ENCODE measurements at regions not wholly inside any gene's neighbourhood (a gene's known extent, or its start where the extent isn't known, plus 50 kb on each side); places are given as distances from the start of the nearest gene placed in this dataset.

- no peak for DNase-seq (ENCODE audit: low spot score)
These were observed 441.6 kb upstream of the SALL1 start for GRCh38 chr16:51592535-51593300.

GRCh38 chr16:51592001-51592501 is 441.0 kb upstream of the SALL1 start:
- DNase-seq (ENCODE audit: low spot score), result no peak

- DNase-seq (ENCODE audit: low spot score), result no peak
These were observed 440.4 kb upstream of the SALL1 start for GRCh38 chr16:51591480-51591879.

GRCh38 chr16:51579652-51580360 is 428.7 kb upstream of the SALL1 start:
- no peak for DNase-seq (ENCODE audit: low spot score)

GRCh38 chr16:51577621-51578303 is 426.7 kb upstream of the SALL1 start:
- no peak for DNase-seq (ENCODE audit: low spot score)

GRCh38 chr16:51576498-51577195 is 425.6 kb upstream of the SALL1 start:
- no peak for DNase-seq (ENCODE audit: low spot score)

GRCh38 chr16:51573191-51573590 is 422.1 kb upstream of the SALL1 start:
- DNase-seq (ENCODE audit: low spot score), result peak; percentile 39

GRCh38 chr16:51569203-51569931 is 418.3 kb upstream of the SALL1 start:
- DNase-seq (ENCODE audit: low spot score), result peak; percentile 43

GRCh38 chr16:51567911-51568310 is 416.8 kb upstream of the SALL1 start:
- no peak for DNase-seq (ENCODE audit: low spot score)

- DNase-seq (ENCODE audit: low spot score), result no peak
These were observed 414.1 kb upstream of the SALL1 start for GRCh38 chr16:51565184-51565583.

GRCh38 chr16:51562891-51563290 is 411.8 kb upstream of the SALL1 start:
- no peak for DNase-seq (ENCODE audit: low spot score)

- DNase-seq (ENCODE audit: low spot score), result no peak
These were observed 408.8 kb upstream of the SALL1 start for GRCh38 chr16:51559901-51560300.

GRCh38 chr16:51557670-51558069 is 406.6 kb upstream of the SALL1 start:
- no peak for DNase-seq (ENCODE audit: low spot score)

GRCh38 chr16:51556694-51557340 is 405.7 kb upstream of the SALL1 start:
- no peak for DNase-seq (ENCODE audit: low spot score)

- DNase-seq (ENCODE audit: low spot score), result peak; percentile 25
These were observed 402.8 kb upstream of the SALL1 start for GRCh38 chr16:51553910-51554309.

- no peak for DNase-seq (ENCODE audit: low spot score)
These were observed 402.2 kb upstream of the SALL1 start for GRCh38 chr16:51553314-51553713.

- no peak for DNase-seq (ENCODE audit: low spot score)
These were observed 399.8 kb upstream of the SALL1 start for GRCh38 chr16:51550800-51551347.

- no peak for DNase-seq (ENCODE audit: low spot score)
These were observed 398.8 kb upstream of the SALL1 start for GRCh38 chr16:51549836-51550235.

GRCh38 chr16:51545951-51546350 is 394.9 kb upstream of the SALL1 start:
- DNase-seq (ENCODE audit: low spot score), result no peak

- DNase-seq (ENCODE audit: low spot score), result no peak
These were observed 393.9 kb upstream of the SALL1 start for GRCh38 chr16:51544851-51545467.
